ENCODE measurements at regions not wholly inside any gene's neighbourhood (a gene's known extent, or its start where the extent isn't known, plus 50 kb on each side); places are given as distances from the start of the nearest gene placed in this dataset.
"Not testable (repeated sequence)": the region's sequence is repeated elsewhere in the genome, so short reads cannot be mapped to it uniquely, and the experiment has no call there.

DNA sequence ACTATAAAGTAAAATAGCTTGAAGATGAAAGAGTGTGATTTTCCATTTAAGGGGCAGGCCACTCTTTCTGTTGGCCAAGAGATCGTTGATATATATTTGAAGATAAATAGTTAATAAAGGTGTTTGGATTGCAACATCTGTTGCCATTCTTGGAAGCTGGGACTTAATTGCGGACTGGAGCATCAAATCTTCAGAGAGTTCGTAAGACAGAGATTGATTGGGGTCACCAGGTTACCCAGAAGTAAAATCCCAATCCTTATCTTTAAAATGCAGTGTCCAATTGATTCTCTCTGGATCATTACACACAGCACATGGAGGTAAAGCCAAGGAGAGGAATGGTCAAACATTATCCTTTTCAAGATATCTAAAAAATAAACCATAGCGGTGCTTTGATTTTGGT lies 220.8 kb upstream of the HES1 start:
- intact Hi-C loops (cut with DNase I; ENCODE audit: low total_unique reads), result no loop called here
- WGBS, 2 donors, result 92 to 94% methylated on average over 4 of the region's 4 CpGs
- no peak for DNase-seq (ENCODE audit: low spot score in 2 of 2)
- TF ChIP-seq, protein P1, sequence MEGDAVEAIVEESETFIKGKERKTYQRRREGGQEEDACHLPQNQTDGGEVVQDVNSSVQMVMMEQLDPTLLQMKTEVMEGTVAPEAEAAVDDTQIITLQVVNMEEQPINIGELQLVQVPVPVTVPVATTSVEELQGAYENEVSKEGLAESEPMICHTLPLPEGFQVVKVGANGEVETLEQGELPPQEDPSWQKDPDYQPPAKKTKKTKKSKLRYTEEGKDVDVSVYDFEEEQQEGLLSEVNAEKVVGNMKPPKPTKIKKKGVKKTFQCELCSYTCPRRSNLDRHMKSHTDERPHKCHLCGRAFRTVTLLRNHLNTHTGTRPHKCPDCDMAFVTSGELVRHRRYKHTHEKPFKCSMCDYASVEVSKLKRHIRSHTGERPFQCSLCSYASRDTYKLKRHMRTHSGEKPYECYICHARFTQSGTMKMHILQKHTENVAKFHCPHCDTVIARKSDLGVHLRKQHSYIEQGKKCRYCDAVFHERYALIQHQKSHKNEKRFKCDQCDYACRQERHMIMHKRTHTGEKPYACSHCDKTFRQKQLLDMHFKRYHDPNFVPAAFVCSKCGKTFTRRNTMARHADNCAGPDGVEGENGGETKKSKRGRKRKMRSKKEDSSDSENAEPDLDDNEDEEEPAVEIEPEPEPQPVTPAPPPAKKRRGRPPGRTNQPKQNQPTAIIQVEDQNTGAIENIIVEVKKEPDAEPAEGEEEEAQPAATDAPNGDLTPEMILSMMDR (IDR thresholded peaks at IDR 0.05), result no peak
- no peak for TF ChIP-seq POLR2A (IDR thresholded peaks at IDR 0.05)
- no peak overlapping the region for H3K4me3 ChIP-seq (ENCODE audit: low read depth, poor library complexity, severe bottlenecking)

DNA sequence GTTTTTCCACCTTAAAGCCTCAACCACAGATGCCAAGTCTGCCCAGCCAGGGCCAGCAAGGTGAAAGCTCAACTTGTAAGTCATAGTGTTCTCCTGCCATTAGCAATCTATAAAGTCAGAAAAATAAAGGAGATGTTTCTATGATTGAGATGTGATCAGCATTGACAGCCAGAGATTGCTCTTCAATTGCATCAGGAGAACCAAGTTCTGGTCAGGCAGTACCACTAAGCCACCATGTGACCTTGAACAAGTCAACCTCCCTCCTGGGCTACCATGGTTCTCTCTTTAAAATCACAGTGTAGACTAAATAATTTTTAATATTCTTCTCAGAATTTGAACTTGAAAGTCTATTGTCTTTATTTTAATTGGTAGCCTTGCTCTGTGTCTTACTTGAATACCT lies 220.3 kb upstream of the HES1 start:
- no peak for DNase-seq (ENCODE audit: low spot score in 2 of 2)
- intact Hi-C loops (cut with DNase I; ENCODE audit: low total_unique reads), result no loop called here
- no peak for TF ChIP-seq POLR2A (IDR thresholded peaks at IDR 0.05)
- TF ChIP-seq, protein P1 (IDR thresholded peaks at IDR 0.05), result no peak
- H3K4me3 ChIP-seq (ENCODE audit: low read depth, poor library complexity, severe bottlenecking), result no peak overlapping the region

GRCh38 chr3:193917158-193917557 lies 218.8 kb upstream of the HES1 start:
- TF ChIP-seq, protein P1 (IDR thresholded peaks at IDR 0.05), result no peak
- no peak for TF ChIP-seq POLR2A (IDR thresholded peaks at IDR 0.05)
- intact Hi-C loops (cut with DNase I; ENCODE audit: low total_unique reads), result no loop called here

DNA sequence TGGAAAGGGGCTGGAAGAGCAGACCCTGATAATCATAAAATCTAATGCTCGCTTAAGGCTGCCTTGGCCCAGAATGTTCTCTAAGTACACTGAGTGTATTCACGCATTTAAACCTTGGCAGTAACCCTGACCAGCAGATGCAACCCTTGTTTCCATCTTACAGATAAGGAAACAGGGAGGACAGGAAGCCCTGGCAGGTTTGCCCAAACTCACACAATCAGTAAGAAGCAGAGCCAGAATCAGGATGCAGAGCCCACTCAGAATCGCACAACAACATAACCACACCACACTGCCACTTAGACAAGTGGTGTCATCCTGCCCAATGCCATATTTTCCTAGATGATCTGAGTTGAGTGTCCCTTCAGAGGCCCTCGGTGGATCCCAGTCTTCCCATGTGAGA lies 214.5 kb upstream of the HES1 start:
- intact Hi-C loops (cut with DNase I; ENCODE audit: low total_unique reads), result no loop called here
- TF ChIP-seq POLR2A (IDR thresholded peaks at IDR 0.05), result no peak
- TF ChIP-seq, protein P1 (IDR thresholded peaks at IDR 0.05), result no peak
- no peak overlapping the region for H3K4me3 ChIP-seq (ENCODE audit: low read depth, poor library complexity, severe bottlenecking)
- WGBS, 2 donors, result 88 to 94% methylated on average over 4 of the region's 4 CpGs
- no peak for DNase-seq (ENCODE audit: low spot score in 2 of 2)

More at GRCh38 chr3:193917158-193917557, 218.8 kb upstream of the HES1 start:
- no peak overlapping the region for H3K4me3 ChIP-seq (ENCODE audit: low read depth, poor library complexity, severe bottlenecking)
- WGBS, 2 donors, result 95 to 98% methylated on average over 2 of the region's 2 CpGs
- no peak for DNase-seq (ENCODE audit: low spot score in 2 of 2)

DNA sequence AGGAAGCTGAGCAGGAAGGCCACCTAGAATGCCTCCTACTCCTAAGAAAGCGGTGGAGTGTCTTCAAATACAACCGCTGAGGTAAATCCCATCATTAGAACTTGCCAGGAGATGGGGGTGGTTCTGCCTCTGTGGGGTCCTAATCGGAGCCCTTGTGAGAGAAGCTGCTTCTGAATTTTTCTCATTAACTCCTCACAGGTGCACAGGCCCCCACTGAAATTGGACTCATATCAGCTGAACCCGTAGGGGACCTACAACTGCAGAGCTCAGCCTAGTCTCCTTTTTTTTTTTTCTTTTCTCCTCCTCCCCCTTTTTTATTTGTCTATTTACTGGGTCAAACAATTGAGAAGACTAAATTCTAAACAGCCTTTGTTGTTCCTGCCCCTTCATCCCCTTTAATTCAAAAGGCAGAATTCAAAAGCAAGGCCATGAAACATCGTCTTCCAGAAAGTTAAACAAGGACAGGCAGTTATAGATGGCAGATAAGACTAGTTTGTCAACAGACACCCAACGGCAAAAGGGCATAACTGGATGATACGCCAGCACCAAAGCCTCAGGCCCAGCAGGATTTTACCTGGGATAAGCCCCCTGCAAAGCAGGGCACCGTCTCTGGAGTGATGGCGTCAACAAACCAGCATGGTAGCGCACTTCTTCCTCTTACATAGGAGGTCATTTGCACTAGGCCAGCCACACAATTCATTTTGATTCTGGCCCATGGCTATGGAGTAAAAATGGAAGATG lies 213.7 kb upstream of the HES1 start:
- 90 to 91% methylated on average over 10 of the region's 10 CpGs for WGBS, 2 donors
- no peak for DNase-seq (ENCODE audit: low spot score in 2 of 2)
- no peak overlapping the region for H3K4me3 ChIP-seq (ENCODE audit: low read depth, poor library complexity, severe bottlenecking)
- TF ChIP-seq, protein P1 (IDR thresholded peaks at IDR 0.05), result no peak
- no peak for TF ChIP-seq POLR2A (IDR thresholded peaks at IDR 0.05)
- intact Hi-C loops (cut with DNase I; ENCODE audit: low total_unique reads), result no loop called here

DNA sequence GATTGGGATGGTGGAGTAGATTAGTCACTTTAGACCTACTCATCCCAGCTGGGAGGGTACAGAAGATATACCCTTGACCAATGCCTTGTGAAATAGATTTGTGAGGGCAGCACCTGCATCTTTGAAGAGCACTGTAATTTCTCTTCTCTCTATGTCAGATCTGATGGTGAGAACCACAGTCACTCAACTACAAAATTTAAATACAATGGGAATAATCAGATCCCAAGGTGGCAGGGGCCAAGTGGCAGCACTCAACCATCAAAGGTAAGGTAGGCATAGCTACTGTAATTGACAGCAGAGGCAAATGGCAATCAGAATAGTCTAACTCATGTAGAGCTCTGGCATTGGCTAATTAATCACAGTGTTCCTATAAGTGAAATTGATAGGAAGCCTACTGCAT lies 212.0 kb upstream of the HES1 start:
- H3K4me3 ChIP-seq (ENCODE audit: low read depth, poor library complexity, severe bottlenecking); DNase-seq (ENCODE audit: low spot score in 2 of 2); intact Hi-C loops (cut with DNase I; ENCODE audit: low total_unique reads): not testable (repeated sequence)

GRCh38 chr3:193926071-193926470 lies 209.9 kb upstream of the HES1 start:
- DNase-seq (ENCODE audit: low spot score in 2 of 2); intact Hi-C loops (cut with DNase I; ENCODE audit: low total_unique reads); H3K4me3 ChIP-seq (ENCODE audit: low read depth, poor library complexity, severe bottlenecking): not testable (repeated sequence)
- WGBS, 2 donors, result 83 to 88% methylated on average over 3 of the region's 3 CpGs

GRCh38 chr3:193927413-193928206 lies 208.3 kb upstream of the HES1 start:
- DNase-seq (ENCODE audit: low spot score in 2 of 2); intact Hi-C loops (cut with DNase I; ENCODE audit: low total_unique reads); H3K4me3 ChIP-seq (ENCODE audit: low read depth, poor library complexity, severe bottlenecking): not testable (repeated sequence)
- 95 to 98% methylated on average over 5 of the region's 5 CpGs for WGBS, 2 donors

Measured in lower leg skin (tissue), 4 donors.